A673 (cell line): ENCODE measurements at regions not wholly inside any gene's neighbourhood (a gene's known extent, or its start where the extent isn't known, plus 50 kb on each side); places are given as distances from the start of the nearest gene placed in this dataset.

Source experiments
- BruUV-seq: library from RNA; stranded (reverse); fragments of 400-500 nt; replicated peaks from 2 replicates; lab custom pipeline; 2021; lab: Mats Ljungman, UMichigan
- CTCF ChIA-PET: fragments of 300-600 bp; sonication (Branson Sonifier 250); formaldehyde crosslinking; loops from one replicate; lab custom pipeline; 2022; ENCODE audit warnings: antibody characterized with exemption; lab: Charles Lee
- POLR2A ChIA-PET: fragments of 300-600 bp; sonication (Branson Sonifier 250); formaldehyde crosslinking; loops from one replicate; lab custom pipeline; 2022; ENCODE audit warnings: antibody characterized with exemption; ENCODE audit not compliant: low non-redundant PET; lab: Charles Lee
- DNase-seq: peaks from one replicate; pipeline ENCODE4 v3.0.0-alpha.2; 2015; ENCODE audit warnings: low spot score
- H3K27ac ChIP-seq: fragments of 200-600 bp; sonication (generic); 2 replicates; pipeline ENCODE4 v1.5.1; 2016; ENCODE audit warnings: mixed run types, low read depth, mild to moderate bottlenecking, mixed read lengths, antibody characterized with exemption, low read length; ENCODE audit not compliant: poor library complexity, severe bottlenecking
- H3K27me3 ChIP-seq: fragments of 200-600 bp; sonication (generic); replicated peaks from 2 replicates; pipeline ENCODE4 v1.6.1; 2017; ENCODE audit warnings: mixed run types, low read depth, mild to moderate bottlenecking, mixed read lengths, antibody characterized with exemption, low read length; ENCODE audit not compliant: insufficient read depth, poor library complexity
- H3K36me3 ChIP-seq: fragments of 200-600 bp; sonication (generic); 2 replicates; pipeline ENCODE4 v1.6.1; 2016; ENCODE audit warnings: mixed run types, mild to moderate bottlenecking, mixed read lengths, antibody characterized with exemption, low read length; ENCODE audit not compliant: insufficient read depth, poor library complexity, severe bottlenecking
- H3K4me1 ChIP-seq: fragments of 200-600 bp; sonication (generic); 2 replicates; pipeline ENCODE4 v1.6.1; 2017; ENCODE audit warnings: mixed run types, mild to moderate bottlenecking, mixed read lengths, antibody characterized with exemption, low read length; ENCODE audit not compliant: insufficient read depth, poor library complexity, severe bottlenecking
- H3K4me3 ChIP-seq: fragments of 200-600 bp; sonication (generic); 2 replicates; pipeline ENCODE4 v1.5.1; 2016; ENCODE audit warnings: low read depth, mixed run types, mild to moderate bottlenecking, mixed read lengths, low read length; ENCODE audit not compliant: poor library complexity, severe bottlenecking
- H3K9me3 ChIP-seq: fragments of 200-600 bp; sonication (generic); 2 replicates; pipeline ENCODE4 v1.6.1; 2016; ENCODE audit warnings: mixed run types, low read depth, mild to moderate bottlenecking, mixed read lengths, antibody characterized with exemption, low read length; ENCODE audit not compliant: poor library complexity, severe bottlenecking
- EZH2 ChIP-seq: fragments of 200-600 bp; sonication (generic); IDR thresholded peaks from 2 replicates; pipeline ENCODE4 v1.6.1; 2017; ENCODE audit warnings: borderline replicate concordance, low read depth, mild to moderate bottlenecking, mixed read lengths, antibody characterized with exemption, low read length; ENCODE audit not compliant: poor library complexity, severe bottlenecking
- intact Hi-C: fragments of 100-400 bp; cut with micrococcal nuclease; formaldehyde crosslinking; loops from one replicate; pipeline ENCODE4 v1.10.0; 2022; ENCODE audit not compliant: unreplicated experiment
- TF ChIP-seq, protein P1 (sequence below): fragments of 300-800, 200-600 bp; sonication (generic); conservative IDR thresholded peaks from 2 replicates; pipeline ENCODE4 v1.5.1; 2017; ENCODE audit warnings: low read depth, mild to moderate bottlenecking, antibody characterized with exemption, low read length, moderate library complexity, mixed read lengths

DNA sequence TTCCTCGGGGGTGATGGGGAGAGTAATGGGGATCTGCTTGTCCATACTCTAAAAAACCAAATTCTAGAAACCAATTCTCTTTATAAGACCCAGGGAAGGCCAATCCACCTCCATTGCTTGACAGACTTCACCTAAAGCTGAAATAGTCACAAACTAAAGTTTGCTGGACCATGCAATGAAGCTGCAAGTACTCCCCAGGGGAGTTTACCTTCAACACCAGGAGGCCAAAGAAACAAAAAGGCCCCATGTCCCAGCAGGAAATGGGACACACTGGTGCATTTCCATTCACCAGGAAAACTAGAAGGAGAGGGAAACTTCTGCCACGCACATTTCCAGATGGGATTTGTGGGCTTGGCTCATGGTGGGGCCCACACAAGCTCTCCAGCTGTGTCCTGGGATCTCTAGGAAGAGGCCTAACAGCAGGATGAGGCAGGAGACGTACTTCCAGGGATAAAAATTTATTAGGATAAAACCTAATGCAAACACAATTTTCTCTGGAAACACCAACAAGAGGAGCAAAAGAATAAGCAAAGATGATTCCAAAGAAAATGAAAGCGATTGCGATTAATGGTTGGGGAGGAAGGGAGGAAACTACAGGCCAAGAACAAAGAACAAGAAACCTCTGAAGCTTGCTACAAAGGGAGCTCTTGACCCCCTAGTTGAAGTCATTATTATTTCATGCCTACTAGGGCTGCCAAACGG, 238.0 kb upstream of the LRTM1 start:
- no peak overlapping the region for H3K4me3 ChIP-seq
- DNase-seq, result no peak
- CTCF ChIA-PET, result interaction anchor here (0.6 kb wide), 1 partner anchor 206 kb away, joined by 3 read pairs; no protein-coding TSS in a partner anchor
- POLR2A ChIA-PET, result no interaction called here
- BruUV-seq, result no TSS peak
- TF ChIP-seq, protein P1, sequence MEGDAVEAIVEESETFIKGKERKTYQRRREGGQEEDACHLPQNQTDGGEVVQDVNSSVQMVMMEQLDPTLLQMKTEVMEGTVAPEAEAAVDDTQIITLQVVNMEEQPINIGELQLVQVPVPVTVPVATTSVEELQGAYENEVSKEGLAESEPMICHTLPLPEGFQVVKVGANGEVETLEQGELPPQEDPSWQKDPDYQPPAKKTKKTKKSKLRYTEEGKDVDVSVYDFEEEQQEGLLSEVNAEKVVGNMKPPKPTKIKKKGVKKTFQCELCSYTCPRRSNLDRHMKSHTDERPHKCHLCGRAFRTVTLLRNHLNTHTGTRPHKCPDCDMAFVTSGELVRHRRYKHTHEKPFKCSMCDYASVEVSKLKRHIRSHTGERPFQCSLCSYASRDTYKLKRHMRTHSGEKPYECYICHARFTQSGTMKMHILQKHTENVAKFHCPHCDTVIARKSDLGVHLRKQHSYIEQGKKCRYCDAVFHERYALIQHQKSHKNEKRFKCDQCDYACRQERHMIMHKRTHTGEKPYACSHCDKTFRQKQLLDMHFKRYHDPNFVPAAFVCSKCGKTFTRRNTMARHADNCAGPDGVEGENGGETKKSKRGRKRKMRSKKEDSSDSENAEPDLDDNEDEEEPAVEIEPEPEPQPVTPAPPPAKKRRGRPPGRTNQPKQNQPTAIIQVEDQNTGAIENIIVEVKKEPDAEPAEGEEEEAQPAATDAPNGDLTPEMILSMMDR, result no peak
- TF ChIP-seq EZH2, result no peak
- H3K9me3 ChIP-seq, result no peaks in the 10 kb centered on the region
- H3K27ac ChIP-seq, result no peak overlapping the region
- no peaks in the 10 kb centered on the region for H3K36me3 ChIP-seq
- H3K4me1 ChIP-seq, result no peaks in the 10 kb centered on the region
- H3K27me3 ChIP-seq, result no peaks in the 10 kb centered on the region
- intact Hi-C loops, result no loop called here

DNA sequence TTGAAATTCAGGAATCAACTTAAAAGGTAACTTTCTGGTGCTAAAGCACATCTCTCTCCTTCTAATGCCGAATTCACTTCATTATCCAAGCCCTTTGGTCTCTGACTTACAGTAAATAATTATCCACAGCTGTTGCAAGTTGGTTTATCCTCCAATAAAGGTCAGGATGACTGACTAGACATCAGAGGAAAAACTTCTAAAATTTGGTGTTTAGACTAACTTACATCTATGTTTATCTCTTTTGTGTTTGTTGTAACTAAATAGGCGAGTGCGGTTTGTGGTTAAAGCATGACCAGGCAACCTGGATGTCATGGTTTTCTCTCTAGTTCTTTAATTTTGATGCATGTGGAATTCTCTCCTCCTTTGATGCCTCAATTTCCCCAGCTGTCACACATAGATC, 237.4 kb upstream of the LRTM1 start:
- Histone ChIP-seq H3K4me3 (no peak overlapping the region), H3K27ac (no peak overlapping the region), H3K36me3 (no peaks in the 10 kb centered on the region), H3K4me1 (no peaks in the 10 kb centered on the region), H3K27me3 (no peaks in the 10 kb centered on the region), H3K9me3 (no peaks in the 10 kb centered on the region)
- ChIA-PET CTCF (no interaction called here), POLR2A (no interaction called here)
- no TSS peak for BruUV-seq
- intact Hi-C loops, result no loop called here
- TF ChIP-seq EZH2, result no peak
- TF ChIP-seq, protein P1, result no peak
- no peak for DNase-seq

DNA sequence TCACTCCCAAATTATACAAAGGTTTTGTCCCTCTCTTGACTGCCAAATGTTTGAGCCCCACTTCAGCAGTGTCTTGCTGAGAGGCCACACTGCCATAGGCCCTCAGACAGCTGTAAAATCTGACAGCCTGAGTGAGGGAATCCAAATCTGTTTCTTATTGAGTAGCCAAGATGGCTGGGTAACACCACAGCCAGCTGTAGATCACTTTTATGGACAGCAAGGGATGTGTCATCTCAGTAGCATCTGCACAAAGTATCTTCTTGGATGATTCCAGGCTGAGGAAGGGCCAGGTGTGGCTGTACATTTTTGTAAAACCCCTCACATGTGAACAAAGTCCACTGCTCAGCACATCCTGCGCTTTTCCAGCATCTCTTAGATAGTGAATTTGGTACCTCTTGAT, 237.0 kb upstream of the LRTM1 start:
- H3K27ac ChIP-seq, result no peak overlapping the region
- no peaks in the 10 kb centered on the region for H3K36me3 ChIP-seq
- H3K9me3 ChIP-seq, result no peaks in the 10 kb centered on the region
- TF ChIP-seq, protein P1, result no peak
- no peak for TF ChIP-seq EZH2
- no peak for DNase-seq
- no peak overlapping the region for H3K4me3 ChIP-seq
- H3K4me1 ChIP-seq, result no peaks in the 10 kb centered on the region
- POLR2A ChIA-PET, result no interaction called here
- H3K27me3 ChIP-seq, result no peaks in the 10 kb centered on the region
- no TSS peak for BruUV-seq
- intact Hi-C loops, result no loop called here
- CTCF ChIA-PET, result no interaction called here
